Natural killer cell treated with Interleukin-12 subunit alpha and Interleukin-12 subunit beta and Interleukin-15 and Interleukin-18, amount 100 ng/mL, for 72 hours (primary cell): ENCODE measurements at regions not wholly inside any gene's neighbourhood (a gene's known extent, or its start where the extent isn't known, plus 50 kb on each side); places are given as distances from the start of the nearest gene placed in this dataset.

Experiments
- ATAC-seq, 2 donors: fragments of 150-1000 bp; cut with Tn5 transposase in 1 of 2; sonication (Bioruptor Pico), chemical (Tn5 transposase) in 1 of 2; 2 replicates each; pipeline ENCODE4 v1.10.0; 2021
- DNase-seq: peaks from one replicate; pipeline ENCODE4 v3.0.0; 2022; ENCODE audit warnings: low spot score
- H3K27ac Mint-ChIP-seq, 2 donors: 1 replicate in 1 of 2; 2 replicates in 1 of 2; pipeline ENCODE4 v1.8.0; 2022; ENCODE audit warnings: mixed read lengths in 2 of 2, mild to moderate bottlenecking in 1 of 2, moderate library complexity in 1 of 2
- H3K27me3 Mint-ChIP-seq, 2 donors: 1 replicate in 1 of 2; 2 replicates in 1 of 2; pipeline ENCODE4 v1.8.0; 2022; ENCODE audit warnings: mixed read lengths in 2 of 2
- H3K36me3 Mint-ChIP-seq: one replicate; pipeline ENCODE4 v1.8.0; 2022; ENCODE audit warnings: mixed read lengths
- H3K4me1 Mint-ChIP-seq, 2 donors: 1 replicate in 1 of 2; 2 replicates in 1 of 2; pipeline ENCODE4 v1.8.0; 2022; ENCODE audit warnings: low read depth in 2 of 2, mixed read lengths in 2 of 2, mild to moderate bottlenecking in 1 of 2
- H3K4me3 Mint-ChIP-seq: one replicate; pipeline ENCODE4 v1.8.0; 2022; ENCODE audit warnings: mixed read lengths
- H3K9me3 Mint-ChIP-seq: 2 replicates; pipeline ENCODE4 v1.8.0; 2022; ENCODE audit warnings: mixed read lengths

- Mint-ChIP-seq H3K4me3 (no peak overlapping the region), H3K27me3 (peaks cover 29 to 38% of the 10 kb centered on the region in 2 donors), H3K4me1 (peaks cover 0 to 4% of the 10 kb centered on the region in 2 donors), H3K36me3 (no peaks in the 10 kb centered on the region), H3K27ac (no peak overlapping the region), H3K9me3 (no peaks in the 10 kb centered on the region)
- DNase-seq (no peak), ATAC-seq (no peak)
Measured at GRCh38 chr1:110749960-110750359, 75.2 kb upstream of the KCNA3 start.

DNA sequence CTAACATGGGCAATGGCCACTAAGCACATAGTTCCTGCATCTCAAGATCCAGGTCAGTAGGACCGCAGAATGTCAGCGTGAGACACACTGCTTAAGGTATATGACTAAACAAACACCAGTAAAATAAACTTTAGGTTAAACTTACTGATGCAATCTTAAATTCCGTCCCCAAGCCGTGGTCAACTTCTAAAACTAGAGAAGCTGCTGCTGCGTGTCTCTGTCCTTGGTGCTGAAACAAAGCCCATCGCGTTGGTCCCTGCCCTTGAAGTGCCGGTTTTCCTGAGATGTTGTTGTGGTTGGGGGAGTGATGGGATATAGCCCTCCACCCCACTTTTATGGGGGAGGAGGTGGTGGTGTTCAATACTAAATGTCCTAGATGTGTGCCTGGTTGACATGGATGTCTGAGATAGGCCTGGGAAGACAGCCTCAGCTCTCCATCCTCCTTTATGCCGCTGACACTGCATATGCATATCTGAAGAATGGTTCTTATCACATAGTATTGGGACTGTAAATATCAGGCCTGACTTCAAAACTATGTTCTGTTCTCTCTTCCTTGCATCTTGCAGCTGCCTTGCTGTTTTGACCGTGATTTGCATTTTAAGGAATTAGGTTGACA is 72.0 kb upstream of the KCNA3 start:
- ATAC-seq (no peak), DNase-seq (peak; percentile 66)
- peaks cover 2% of the 10 kb centered on the region for H3K9me3 Mint-ChIP-seq
- H3K27ac Mint-ChIP-seq: no peak overlapping the region
- H3K4me3 Mint-ChIP-seq: no peak overlapping the region
- H3K4me1 Mint-ChIP-seq: peaks cover 0 to 4% of the 10 kb centered on the region in 2 donors
- peaks cover 48 to 54% of the 10 kb centered on the region in 2 donors for H3K27me3 Mint-ChIP-seq
- H3K36me3 Mint-ChIP-seq: peaks cover 4% of the 10 kb centered on the region

GRCh38 chr1:110743397-110743796 is 68.7 kb upstream of the KCNA3 start:
- H3K27me3 Mint-ChIP-seq: peaks cover 38 to 39% of the 10 kb centered on the region in 2 donors
- H3K4me3 Mint-ChIP-seq: no peak overlapping the region
- H3K36me3 Mint-ChIP-seq: peaks cover 4% of the 10 kb centered on the region
- peaks cover 2% of the 10 kb centered on the region for H3K9me3 Mint-ChIP-seq
- no peak overlapping the region for H3K27ac Mint-ChIP-seq
- DNase-seq (no peak), ATAC-seq (no peak)
- no peaks in the 10 kb centered on the region for H3K4me1 Mint-ChIP-seq

GRCh38 chr1:110736900-110737605 is 62.3 kb upstream of the KCNA3 start:
- Mint-ChIP-seq H3K9me3 (no peaks in the 10 kb centered on the region), H3K4me3 (no peak overlapping the region), H3K27ac (no peak overlapping the region), H3K27me3 (peaks cover 11 to 27% of the 10 kb centered on the region in 2 donors), H3K36me3 (no peaks in the 10 kb centered on the region), H3K4me1 (no peaks in the 10 kb centered on the region)
- ATAC-seq (no peak), DNase-seq (no peak)

- H3K27ac Mint-ChIP-seq: no peak overlapping the region
- peaks cover 10 to 20% of the 10 kb centered on the region in 2 donors for H3K27me3 Mint-ChIP-seq
- no peak for ATAC-seq
- no peaks in the 10 kb centered on the region for H3K36me3 Mint-ChIP-seq
- no peak for DNase-seq
- no peak overlapping the region for H3K4me3 Mint-ChIP-seq
- H3K4me1 Mint-ChIP-seq: no peaks in the 10 kb centered on the region
- no peaks in the 10 kb centered on the region for H3K9me3 Mint-ChIP-seq
Measured at GRCh38 chr1:110734133-110734680, 59.5 kb upstream of the KCNA3 start.

- ATAC-seq (no peak), DNase-seq (no peak)
- no peaks in the 10 kb centered on the region for H3K36me3 Mint-ChIP-seq
- H3K27me3 Mint-ChIP-seq: peaks cover 10 to 15% of the 10 kb centered on the region in 2 donors
- H3K27ac Mint-ChIP-seq: no peak overlapping the region
- H3K4me3 Mint-ChIP-seq: no peak overlapping the region
- H3K9me3 Mint-ChIP-seq: no peaks in the 10 kb centered on the region
- peaks cover 18% of the 10 kb centered on the region in 2 donors for H3K4me1 Mint-ChIP-seq
Measured at GRCh38 chr1:110731529-110731928, 56.8 kb upstream of the KCNA3 start.

- Mint-ChIP-seq H3K27ac (no peak overlapping the region), H3K4me3 (no peak overlapping the region), H3K9me3 (no peaks in the 10 kb centered on the region), H3K36me3 (no peaks in the 10 kb centered on the region), H3K4me1 (peaks cover 25 to 29% of the 10 kb centered on the region in 2 donors), H3K27me3 (peaks cover 0 to 4% of the 10 kb centered on the region in 2 donors)
- DNase-seq (no peak), ATAC-seq (no peak)
Measured at GRCh38 chr1:110728388-110729001, 53.8 kb upstream of the KCNA3 start.

DNA sequence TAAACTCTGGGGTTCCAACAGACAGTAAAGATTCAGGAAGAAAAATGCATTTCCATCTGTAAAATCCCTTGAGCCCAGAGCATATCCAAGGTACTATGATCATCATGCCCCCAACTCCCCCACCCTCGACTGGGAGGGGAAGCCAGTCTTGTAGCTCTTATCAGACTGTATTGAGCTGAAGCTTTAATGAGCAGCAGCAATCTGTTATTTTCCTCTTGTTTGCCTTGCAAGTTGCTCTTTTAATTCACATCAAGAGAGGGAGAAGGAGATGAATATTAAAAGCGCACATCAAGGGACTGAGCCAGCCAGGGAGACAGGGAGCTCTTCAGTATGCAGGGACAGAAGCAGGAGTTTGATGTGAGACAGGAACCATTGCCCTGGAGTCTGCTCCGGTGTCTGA is 52.5 kb upstream of the KCNA3 start:
- H3K27ac Mint-ChIP-seq: peak overlapping the region; percentile 62 to 88
- ATAC-seq (no peak), DNase-seq (no peak)
- no peaks in the 10 kb centered on the region for H3K27me3 Mint-ChIP-seq
- peak overlapping the region; percentile 68 for H3K4me3 Mint-ChIP-seq
- no peaks in the 10 kb centered on the region for H3K9me3 Mint-ChIP-seq
- no peaks in the 10 kb centered on the region for H3K36me3 Mint-ChIP-seq
- peaks cover 25 to 29% of the 10 kb centered on the region in 2 donors for H3K4me1 Mint-ChIP-seq

DNA sequence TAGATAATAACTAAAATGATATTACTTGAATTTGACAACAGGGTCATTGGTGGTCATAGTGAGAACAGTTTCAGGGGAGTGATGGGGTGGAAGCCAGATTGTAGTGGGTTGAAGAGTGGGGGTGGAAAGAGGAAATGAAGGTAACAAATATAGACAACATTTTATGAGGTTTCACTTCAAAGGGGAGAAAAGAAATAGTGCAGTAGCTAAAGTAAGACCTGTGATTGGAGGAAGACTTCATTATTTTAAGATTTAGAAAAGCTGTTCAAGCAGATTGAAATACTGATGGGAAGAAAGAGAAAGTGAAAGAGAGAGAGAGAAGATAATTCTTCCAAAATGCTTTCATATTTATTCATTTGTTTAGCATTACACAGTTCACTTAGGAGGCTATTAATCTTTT is 52.0 kb upstream of the KCNA3 start:
- Mint-ChIP-seq H3K27ac (peak overlapping the region; percentile 62 to 88), H3K9me3 (no peaks in the 10 kb centered on the region), H3K36me3 (no peaks in the 10 kb centered on the region), H3K4me3 (peak overlapping the region; percentile 68), H3K4me1 (peaks cover 25 to 29% of the 10 kb centered on the region in 2 donors), H3K27me3 (no peaks in the 10 kb centered on the region)
- DNase-seq (no peak), ATAC-seq (peak in 1 of 2 donors; percentile 56)
